HG03045 (cell line): ENCODE measurements at regions not wholly inside any gene's neighbourhood (a gene's known extent, or its start where the extent isn't known, plus 50 kb on each side); places are given as distances from the start of the nearest gene placed in this dataset.

ENCODE experiments used
- ATAC-seq: cut with Tn5 transposase; IDR thresholded peaks from one replicate; pipeline ENCODE4 v1.9.1; 2021; ENCODE audit warnings: mild to moderate bottlenecking, moderate library complexity; ENCODE audit not compliant: unreplicated experiment

GRCh38 chr16:50856991-50857390 lies 115.1 kb downstream of the CYLD start:
- ATAC-seq: no peak

- ATAC-seq: no peak
Measured at GRCh38 chr16:50853329-50853728, 111.4 kb downstream of the CYLD start.
